ENCODE measurements at regions not wholly inside any gene's neighbourhood (a gene's known extent, or its start where the extent isn't known, plus 50 kb on each side); places are given as distances from the start of the nearest gene placed in this dataset.

- TF ChIP-seq POLR2A (IDR thresholded peaks at IDR 0.05) (no peak), EP300 (IDR thresholded peaks at IDR 0.05) (no peak)
- TF ChIP-seq, protein P1, sequence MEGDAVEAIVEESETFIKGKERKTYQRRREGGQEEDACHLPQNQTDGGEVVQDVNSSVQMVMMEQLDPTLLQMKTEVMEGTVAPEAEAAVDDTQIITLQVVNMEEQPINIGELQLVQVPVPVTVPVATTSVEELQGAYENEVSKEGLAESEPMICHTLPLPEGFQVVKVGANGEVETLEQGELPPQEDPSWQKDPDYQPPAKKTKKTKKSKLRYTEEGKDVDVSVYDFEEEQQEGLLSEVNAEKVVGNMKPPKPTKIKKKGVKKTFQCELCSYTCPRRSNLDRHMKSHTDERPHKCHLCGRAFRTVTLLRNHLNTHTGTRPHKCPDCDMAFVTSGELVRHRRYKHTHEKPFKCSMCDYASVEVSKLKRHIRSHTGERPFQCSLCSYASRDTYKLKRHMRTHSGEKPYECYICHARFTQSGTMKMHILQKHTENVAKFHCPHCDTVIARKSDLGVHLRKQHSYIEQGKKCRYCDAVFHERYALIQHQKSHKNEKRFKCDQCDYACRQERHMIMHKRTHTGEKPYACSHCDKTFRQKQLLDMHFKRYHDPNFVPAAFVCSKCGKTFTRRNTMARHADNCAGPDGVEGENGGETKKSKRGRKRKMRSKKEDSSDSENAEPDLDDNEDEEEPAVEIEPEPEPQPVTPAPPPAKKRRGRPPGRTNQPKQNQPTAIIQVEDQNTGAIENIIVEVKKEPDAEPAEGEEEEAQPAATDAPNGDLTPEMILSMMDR (IDR thresholded peaks at IDR 0.05), result no peak
Measured at GRCh38 chr1:18043871-18044270, 63.7 kb upstream of the IGSF21 start.

Measured in tibial nerve (tissue), 4 donors.